ENCODE measurements at regions not wholly inside any gene's neighbourhood (a gene's known extent, or its start where the extent isn't known, plus 50 kb on each side); places are given as distances from the start of the nearest gene placed in this dataset.

DNA sequence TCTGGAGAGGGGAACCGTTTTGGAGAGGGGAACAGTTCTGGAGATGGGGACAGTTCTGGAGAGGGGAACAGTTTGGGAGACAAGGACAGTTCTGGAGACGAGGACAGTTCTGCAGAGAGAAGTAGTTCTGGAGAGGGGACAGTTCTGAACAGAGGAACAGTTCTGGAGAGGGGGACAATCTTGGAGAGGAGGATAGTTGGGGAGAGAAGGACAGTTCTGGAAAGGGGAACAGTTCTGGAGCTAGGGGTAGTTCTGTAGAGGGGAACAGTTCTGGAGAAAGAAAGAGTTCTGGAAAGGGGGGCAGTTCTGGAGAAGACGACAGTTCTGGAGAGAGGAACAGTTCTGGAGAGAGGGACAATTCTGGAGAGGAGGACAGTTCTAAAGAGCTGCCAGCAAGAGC is 745.9 kb downstream of the GALR1 start:
- no peak for DNase-seq

DNA sequence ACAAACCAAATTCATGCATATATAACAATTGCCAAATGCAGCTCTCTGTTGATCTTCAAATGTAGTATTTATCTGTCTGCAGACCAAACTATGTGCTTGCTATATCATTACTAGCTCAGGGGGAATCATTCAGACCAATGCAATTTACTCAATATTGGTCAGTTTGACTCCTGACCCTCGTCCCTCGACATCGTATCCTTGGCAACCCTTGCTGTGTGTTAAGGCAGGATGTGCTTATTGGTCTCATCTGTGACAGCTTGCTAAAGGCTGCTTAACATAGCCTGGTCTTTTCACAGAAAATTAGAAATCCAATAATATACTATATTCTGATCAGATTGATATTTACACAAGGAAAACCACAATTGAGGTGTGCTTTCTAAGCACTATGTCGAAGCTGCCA is 747.1 kb downstream of the GALR1 start:
- no peak for DNase-seq

DNA sequence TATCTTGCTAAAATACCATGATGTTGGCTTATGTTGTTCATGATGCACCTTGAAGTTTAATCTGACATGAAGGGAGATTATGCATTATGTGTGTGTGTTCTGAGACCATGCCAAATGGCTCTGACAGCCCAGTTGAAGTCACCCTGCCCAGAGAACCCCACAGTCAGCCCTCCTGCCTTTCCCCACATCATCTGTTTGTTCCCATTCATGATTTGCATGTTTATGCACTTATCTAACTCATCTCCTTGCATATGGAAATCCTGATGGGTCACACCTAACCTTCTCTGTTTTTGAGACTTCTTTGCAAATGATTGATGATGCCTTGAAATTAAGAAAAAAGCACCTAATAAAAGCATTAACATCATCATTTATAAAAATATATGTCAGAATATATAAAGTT is 752.2 kb downstream of the GALR1 start:
- no peak for DNase-seq

DNA sequence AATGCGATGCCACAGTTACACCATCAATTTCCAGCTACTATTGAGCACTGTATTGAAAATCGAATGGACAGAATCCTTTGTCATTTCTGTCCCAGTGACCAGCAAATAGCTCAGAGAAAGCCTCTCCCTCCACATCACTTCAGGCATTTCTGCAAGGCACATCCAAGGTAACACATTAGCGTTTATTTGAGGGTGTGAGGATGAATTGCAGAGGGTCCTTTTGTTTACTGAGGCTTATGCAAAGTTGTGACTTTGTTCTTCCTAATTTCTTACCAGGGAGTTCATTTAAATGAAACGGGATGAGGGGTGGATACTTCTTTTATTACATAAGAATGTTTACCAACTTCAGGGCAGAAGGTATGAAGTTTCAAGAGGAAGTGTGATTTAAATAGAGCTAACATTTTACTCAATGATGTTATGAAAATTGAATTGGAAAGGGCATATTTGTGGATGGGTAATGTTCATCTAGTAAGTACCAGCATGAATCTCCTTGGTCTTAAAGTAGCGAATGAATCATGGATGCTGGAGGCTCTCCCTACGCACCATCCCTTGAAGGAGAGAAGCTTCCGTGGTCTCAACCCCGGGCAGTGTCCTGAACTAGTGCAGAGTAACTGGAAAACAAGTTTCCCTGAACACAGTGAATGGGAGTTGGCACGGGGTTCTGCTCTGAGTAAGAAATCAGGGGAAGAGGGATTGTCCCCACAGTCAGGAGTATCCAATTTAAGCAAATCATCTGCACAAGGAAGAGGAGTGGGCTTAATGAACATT is 756.5 kb downstream of the GALR1 start:
- DNase-seq, result no peak

DNA sequence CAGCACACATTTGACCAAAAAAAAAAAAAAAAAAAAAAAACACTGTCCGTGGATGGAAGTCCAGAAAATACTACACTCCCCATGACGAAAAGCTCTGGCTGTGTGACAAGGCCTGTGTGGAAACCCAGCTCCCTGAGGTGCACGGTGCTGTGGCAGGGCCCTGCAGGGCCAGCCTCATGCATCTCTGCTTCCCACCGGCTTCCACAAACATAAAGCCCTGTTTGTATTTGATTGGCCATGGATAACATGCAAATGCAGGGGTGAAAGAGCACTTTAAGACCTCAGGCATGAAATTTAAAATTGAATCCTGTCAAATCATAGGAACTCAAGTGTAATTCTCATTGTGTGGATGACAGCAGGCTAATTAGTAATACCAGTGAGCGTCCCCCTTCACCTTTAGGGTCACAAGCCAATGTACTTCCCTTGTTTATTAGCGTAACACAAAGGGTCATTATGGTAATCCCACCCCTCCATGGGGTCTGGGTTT is 757.2 kb downstream of the GALR1 start:
- DNase-seq, result no peak

DNA sequence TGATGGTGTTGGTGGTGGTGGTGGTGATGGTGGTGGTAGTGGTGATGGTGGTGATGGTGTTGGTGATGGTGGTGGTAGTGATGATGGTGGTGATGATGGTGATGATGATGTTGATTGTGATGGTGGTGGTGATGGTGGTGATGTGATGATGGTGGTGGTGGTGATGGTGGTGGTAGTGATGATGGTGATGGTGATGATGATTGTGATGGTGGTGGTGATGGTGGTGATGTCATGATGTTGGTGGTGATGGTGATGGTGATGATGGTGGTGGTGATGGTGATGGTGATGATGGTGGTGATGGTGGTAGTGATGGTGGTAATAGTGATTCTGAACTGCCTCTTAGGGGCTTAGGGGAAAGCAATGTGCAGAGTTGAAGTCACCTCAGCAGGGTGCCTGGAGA is 760.7 kb downstream of the GALR1 start:
- DNase-seq, result no peak

DNA sequence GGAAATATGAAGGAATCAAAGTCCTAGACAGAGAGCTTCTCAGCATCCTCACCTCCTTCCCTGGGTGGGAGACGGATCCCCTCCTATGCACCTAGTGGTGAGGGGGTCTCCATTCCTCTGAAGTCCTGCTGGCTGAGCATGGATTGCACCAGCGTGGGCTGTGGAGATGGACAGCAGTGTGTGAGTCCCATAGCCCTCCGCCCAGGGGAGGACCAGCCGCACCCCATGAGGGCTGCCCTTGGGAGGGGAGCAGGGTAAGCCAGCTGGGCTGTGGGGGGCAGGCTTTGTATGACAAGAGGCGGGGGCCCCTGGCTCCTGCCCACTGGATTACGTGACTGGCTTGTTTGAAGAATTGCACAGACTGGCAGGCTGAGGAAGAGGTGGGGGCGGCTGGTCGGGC is 768.2 kb downstream of the GALR1 start:
- no peak for DNase-seq

DNA sequence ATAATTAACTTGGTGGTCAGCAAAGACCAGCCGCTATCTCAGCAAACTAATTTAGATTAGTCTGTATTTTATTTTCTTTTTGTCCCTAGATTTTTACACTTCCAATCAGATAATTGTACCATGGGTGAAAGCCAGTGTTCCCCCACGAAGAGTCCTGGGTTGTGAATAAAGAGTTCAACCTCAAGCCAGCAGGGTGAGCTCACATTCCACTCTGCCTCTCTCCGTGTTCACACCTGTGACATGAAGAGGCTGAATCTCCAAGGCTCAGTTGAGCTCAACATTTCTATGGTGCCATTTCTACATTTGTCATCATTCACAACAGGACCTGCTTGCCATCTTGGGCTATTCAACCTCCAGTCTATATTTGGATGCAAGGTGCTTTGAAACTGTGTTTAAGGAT is 771.5 kb downstream of the GALR1 start:
- no peak for DNase-seq

DNA sequence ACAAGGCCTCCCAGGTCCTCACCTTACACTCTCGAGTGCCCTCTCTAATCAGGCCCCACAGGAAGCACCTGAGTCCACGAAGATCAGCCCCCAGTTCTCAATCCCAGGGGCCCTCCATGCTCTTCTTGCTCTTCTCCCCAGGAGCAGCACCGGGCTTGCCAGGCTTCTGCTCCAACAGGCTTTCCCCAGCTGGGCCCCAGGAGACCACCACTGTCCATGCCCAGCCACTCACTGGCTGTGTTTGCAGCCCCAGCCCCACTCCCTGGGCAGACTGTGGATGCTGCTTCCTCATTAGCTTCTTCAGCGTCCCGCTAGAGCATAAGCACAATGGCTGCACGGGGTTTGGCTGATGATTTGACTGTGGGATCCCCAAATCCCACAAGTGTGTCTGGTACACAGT is 781.9 kb downstream of the GALR1 start:
- DNase-seq, result no peak

DNA sequence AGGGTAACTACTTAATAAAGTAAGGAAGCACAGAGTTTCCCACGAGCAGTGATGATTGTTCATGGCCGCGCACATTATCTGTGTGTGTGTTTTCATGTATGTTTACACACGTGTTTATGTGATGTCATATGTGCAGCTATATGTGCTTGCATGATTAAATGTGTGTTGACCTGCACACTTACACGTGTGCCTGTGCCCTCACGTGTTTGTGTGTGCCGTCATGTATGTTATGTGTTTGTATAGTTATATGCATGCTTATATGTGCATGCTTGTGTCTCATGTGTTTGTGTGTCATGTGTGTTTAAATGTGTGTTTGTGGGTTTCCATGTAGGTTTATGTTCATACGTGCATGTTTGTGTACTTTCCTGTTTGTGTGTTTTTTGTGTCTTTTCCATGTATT is 782.3 kb downstream of the GALR1 start:
- no peak for DNase-seq

DNA sequence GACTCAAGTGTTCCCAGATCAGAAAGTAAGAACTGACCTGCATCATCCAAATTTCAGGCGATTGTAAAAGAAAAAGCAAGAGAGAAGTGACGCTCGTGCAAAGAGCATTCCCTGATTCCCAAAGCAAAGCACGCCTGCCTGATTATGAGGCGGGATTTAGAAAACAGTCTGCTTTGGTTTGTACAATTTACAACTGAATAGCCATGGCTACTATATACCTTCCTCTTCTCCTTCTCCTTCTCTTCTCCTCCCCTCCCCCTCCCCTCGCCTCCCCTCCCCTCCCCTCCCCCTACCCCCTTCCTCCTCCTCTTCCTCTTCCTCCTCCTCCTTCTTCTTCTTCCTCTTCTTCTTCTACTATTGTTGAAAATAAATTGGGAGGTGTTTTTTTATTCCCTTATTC is 782.9 kb downstream of the GALR1 start:
- DNase-seq, result no peak

DNA sequence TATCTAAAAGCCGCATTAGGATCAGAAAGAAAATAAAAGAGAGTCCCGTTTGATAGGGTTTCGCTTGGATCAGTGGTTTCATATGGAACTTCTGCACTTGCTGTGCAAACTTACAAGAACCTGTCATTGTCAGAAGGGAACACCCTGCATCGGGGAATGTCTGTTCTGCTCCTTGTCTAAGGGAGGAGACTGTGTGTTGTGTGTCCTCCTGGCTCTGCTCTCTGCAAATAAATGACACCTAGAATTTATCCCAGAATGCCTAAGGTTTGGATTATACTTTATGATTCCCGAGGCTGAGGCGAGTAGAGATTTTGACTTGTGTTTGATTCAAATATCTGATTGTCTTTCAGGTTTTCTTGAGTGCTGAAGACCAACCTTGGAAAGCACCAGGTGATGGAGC is 785.1 kb downstream of the GALR1 start:
- DNase-seq, result no peak

DNA sequence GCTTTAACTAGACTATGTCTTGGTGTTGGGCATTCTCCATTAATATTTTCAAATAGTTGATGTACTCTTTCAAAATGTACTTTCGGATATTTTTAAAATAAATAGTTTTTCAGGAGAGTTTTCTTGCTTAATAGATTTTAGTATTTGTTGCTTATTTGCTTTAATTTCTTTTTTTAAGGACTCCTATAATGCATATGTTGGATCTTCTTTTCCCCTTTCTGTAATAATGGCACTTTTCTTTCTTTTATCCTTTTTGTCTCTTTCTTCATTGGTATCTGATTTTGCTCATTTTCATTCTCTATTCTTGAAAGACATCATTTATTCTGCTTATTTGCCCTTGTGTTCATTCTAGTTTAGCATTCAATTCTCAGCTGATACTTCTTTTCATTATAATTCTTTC is 791.6 kb downstream of the GALR1 start:
- no peak for DNase-seq

DNA sequence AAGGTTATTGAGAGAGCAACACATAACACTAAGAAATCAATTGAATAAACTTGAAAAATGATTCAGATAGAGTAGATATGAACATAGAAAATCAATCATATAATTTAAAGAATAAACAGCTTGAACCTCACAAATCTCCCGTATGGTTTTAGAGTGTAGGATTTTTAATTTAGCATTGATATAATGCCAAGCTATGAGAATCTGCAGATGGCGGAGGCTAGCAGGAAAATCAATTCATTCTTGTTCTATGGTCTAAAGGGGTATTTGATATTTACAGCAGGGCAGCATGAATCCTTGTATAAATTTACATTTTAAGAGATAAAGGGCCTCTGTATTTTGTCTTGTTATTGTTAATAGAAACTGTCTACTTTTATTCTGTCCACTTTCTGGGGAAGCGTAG is 797.0 kb downstream of the GALR1 start:
- no peak for DNase-seq

DNA sequence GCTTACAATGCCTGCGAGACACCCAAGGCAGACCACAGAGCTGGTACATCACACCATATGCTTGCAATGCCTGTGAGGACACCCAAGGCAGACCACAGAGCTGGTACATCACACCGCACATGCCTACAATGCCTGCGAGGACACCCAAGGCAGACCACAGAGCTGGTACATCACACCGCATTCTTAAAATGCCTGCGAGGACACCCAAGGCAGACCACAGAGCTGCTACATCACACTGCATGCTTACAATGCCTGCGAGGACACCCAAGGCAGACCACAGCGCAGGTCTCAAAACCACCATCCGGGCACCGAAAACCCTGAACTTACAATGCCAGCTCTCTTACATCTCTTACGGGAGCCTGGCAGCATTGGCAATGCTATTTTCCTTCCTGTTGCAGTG is 799.6 kb downstream of the GALR1 start:
- no peak for DNase-seq

DNA sequence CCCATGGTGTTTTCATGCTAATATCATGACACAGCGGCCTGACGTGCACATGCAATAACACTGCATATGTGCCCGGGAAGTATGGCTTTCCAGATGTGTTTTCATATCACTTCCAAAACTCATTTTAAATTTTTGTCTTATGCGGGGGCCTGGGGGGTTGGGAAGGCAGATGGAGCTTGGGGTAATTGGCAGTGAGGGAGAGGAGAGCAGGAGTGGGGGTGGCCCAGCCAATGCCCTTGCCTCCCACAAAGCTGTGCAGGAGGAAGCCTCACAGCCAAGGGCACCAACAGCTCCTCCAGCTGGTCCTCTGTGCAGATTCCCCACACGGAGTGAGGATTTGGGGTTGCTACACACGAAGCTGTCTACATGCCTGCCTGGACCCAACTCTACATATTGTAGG is 805.2 kb downstream of the GALR1 start:
- DNase-seq, result no peak

DNA sequence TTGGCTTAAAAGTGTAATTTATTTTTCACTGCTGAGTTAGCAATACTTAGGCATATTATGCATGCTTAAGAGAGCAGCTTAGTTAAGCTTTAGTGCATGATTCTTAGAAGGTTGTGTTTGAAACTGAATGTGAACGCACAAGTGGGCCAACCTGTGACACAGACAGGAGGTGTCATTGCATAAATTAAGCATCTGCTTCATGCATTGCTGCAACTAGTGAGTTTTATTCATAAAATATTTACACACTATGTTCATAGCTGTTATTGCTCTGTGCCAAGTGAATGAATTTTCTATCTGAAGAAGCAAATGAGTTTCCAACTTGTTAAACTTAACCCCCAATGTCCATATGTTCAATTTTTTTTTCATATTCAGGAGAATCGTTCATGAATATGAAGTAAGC is 806.4 kb downstream of the GALR1 start:
- no peak for DNase-seq

DNA sequence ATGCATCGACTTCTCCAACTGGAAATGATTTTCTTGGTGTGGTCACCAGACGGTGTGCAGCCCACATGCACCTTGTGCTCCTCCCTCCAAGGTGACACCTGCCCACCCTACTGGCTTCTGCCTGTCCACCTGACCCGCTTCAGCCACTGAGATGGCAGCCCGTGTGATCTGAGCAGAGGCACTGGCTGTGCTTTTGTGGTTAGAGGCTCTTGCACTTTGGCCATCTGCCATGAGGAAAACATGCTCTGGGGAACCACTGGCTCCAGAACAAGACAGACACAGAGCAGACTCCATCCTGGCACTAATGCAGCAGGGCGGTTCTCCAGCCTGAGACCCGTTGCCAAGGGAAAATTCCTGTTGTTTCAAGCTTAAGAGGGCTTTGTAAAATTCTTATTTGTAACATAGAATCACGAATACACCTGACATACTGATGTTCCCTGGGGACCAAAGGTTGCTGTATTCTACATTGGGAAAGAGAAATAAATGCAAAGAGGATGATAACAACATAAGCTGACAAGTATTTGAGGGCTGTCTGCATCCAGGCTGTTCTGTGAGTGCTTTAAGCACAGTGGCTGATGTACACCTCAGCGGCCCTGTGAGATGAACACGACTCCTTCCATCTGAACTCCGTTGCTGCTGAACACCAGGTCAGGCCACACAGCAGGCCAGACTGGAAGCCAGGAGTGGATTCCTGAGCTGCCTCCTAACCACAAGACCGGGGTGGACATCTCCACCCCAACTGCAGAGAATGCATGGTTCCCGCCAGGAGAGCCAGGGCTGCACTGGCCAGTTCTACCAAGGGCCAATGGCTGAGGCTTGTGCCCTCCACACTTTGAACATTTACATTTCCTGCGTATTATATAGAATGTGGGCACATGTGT is 820.4 kb downstream of the GALR1 start:
- DNase-seq, result no peak

DNA sequence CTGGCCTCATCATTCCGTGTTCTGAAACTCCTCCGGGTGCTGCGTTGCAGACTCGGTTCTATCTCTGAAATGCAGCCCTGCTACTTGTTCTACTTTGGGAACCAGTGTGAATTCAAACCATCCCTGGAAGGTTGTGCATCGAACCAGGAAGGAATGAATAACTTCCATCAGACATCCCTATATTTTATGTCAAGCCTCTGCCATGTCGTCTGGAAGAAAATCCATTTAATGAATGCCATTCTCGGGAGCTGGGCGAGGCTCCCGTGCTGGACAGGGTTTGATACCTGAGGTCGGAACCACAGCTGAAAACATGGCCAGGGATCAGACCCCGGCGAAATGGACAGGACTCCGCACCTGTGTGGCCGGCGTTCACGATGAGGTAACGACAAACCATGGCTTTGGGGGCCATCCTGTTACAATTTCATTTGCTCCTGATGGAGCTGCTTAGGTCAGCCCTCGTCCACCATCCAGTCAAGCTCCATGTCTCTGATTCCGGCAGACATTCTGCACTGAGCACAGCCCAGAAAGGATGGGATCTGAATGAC is 821.6 kb downstream of the GALR1 start:
- DNase-seq, result no peak

DNA sequence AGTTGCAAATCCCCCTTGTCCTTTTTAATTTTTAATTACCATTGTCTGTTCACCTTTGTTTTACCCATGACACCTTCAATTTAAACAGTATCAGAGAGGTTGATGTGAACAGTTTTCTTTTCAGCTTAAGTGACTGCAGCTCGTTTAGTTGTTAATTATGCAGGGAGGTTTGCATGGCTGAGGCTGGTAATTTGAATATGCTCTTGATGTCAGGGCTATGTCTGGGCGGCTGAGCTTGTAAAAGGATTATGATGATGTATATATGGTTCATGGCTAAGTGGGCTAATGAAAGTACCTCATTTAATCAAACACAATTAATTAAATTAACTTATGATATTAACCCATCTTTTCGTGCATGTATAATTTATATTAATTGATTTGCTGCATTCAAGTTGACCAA is 822.1 kb downstream of the GALR1 start:
- DNase-seq, result no peak

DNA sequence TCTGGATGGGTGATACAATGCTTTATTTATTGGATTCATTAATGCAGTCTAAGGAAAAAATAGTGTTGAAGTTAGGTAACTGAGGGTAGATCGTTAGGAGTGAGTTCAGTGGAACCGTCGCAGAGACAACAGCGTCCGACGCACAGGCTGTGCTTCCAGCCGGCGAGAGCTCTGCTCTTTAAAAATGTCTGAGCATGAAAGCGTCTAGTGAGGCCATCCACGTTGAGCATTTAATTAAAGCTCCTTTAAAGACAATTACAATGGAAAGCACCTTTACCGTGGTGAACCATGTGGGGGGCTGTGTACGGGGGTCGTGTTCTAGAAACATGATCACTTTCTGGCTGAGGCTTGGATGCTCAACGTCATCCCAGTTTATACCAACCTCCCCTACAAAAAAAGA is 822.7 kb downstream of the GALR1 start:
- DNase-seq, result no peak

DNA sequence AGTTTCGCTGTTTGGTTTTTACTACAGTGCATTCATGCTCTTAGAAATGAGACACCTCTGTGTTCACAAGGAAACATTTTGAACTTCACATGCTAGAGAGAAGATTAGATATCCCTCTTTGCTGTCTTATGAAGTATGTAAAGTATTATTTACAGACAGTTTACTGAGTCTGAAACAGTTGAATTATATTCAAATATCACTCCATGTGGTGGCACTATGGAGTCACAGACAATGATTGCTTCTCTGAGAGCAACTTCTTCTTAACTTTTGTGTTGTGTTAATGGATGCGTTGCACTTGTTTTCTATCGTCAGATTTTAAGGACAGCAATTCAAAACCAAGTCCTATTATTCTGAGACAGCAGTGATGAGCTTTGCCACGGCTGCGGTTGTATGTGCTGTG is 823.6 kb downstream of the GALR1 start:
- DNase-seq, result no peak

DNA sequence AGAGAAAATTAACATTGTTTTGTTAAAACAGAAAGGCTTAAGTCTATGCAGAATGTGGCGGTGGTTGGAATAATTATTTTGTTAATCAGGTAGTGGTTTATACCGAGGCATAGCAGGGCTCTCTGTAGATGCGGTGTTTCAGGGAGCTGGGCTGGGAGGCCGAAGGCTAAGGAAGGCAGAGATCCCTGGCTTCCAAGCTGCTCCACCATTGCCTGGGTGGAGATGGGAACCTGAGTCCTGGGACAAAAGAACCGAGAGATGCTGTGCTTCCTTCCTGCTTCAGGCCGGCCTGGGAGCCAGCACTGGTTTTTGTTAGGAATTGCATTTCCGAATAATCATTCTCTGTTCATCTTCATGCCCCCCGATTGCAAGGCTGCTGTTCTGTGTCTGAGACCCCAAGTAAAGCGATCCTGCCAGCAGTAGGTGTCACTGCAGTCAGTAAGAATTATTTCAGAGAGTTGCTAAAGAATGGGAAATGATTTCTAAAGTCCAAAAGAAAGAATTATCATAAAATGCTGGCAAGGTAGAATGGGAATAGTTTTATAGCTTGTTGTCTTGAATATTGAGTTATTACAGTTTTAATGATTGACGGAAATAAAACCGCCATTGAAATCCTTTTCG is 824.9 kb downstream of the GALR1 start:
- DNase-seq, result no peak

DNA sequence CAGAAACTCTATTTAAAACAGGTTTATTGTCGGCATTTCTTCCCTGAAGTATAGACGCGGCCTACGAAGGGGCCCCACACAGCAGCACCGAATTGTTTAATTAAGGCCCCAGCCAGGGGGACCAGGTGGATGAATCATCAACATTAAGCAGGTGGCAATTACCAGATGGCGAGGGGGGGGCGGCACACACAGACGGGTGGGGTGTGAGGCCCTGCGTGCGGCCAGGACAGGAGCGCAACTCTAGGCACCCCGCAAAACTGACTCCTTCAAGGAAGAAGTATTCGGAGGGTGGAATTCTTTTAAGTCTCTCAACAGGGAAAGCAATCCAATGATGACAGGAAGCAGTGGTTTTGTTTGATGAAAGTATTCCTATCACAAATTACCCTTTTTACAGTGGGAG is 830.4 kb downstream of the GALR1 start:
- no peak for DNase-seq

All from NCI-H187 (cell line).